A549 (cell line): ENCODE measurements at regions not wholly inside any gene's neighbourhood (a gene's known extent, or its start where the extent isn't known, plus 50 kb on each side); places are given as distances from the start of the nearest gene placed in this dataset.

Source experiments
- EP300 ChIP-seq, 2 experiments: fragments of >200 bp; sonication (Bioruptor Twin); formaldehyde crosslinking; IDR thresholded peaks; 2 replicates in 1 of 2; 3 replicates in 1 of 2; pipeline ENCODE4 v1.6.1; 2016 to 2017
- SMC3 ChIP-seq: fragments of >200 bp; sonication (Bioruptor Twin); formaldehyde crosslinking; IDR thresholded peaks from 3 replicates; pipeline ENCODE4 v1.6.1; 2018; ENCODE audit warnings: inconsistent platforms
- TF ChIP-seq, protein P1 (sequence below): fragments of >200 bp; sonication (Bioruptor Twin); formaldehyde crosslinking; IDR thresholded peaks from 3 replicates; pipeline ENCODE4 v1.5.1; 2016

DNA sequence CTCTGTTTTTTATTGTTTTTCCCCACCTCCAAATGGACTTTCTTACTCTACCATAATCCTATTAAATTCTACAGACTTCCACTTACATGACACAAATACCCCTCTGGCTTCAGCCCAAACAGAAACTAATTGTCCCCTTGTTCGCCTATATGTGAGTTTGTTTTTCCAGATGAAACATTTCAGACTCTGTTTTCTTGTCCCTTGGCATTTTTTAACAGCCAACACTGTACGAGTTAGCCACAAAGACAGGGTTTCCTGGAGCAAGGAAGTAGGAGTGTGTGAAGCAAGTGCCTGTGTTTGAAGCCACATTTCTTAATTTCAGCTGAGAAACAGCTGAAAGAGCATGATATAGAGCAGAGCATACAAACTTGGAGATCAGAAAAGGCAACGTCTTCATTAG lies 382.2 kb upstream of the CDH5 start:
- TF ChIP-seq, protein P1, sequence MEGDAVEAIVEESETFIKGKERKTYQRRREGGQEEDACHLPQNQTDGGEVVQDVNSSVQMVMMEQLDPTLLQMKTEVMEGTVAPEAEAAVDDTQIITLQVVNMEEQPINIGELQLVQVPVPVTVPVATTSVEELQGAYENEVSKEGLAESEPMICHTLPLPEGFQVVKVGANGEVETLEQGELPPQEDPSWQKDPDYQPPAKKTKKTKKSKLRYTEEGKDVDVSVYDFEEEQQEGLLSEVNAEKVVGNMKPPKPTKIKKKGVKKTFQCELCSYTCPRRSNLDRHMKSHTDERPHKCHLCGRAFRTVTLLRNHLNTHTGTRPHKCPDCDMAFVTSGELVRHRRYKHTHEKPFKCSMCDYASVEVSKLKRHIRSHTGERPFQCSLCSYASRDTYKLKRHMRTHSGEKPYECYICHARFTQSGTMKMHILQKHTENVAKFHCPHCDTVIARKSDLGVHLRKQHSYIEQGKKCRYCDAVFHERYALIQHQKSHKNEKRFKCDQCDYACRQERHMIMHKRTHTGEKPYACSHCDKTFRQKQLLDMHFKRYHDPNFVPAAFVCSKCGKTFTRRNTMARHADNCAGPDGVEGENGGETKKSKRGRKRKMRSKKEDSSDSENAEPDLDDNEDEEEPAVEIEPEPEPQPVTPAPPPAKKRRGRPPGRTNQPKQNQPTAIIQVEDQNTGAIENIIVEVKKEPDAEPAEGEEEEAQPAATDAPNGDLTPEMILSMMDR = no peak
- TF ChIP-seq SMC3 = no peak
- no peak for TF ChIP-seq EP300 (IDR thresholded peaks at IDR 0.05)
